Prostate gland (tissue), 2 donors: ENCODE measurements at regions not wholly inside any gene's neighbourhood (a gene's known extent, or its start where the extent isn't known, plus 50 kb on each side); places are given as distances from the start of the nearest gene placed in this dataset.

Source experiments
- DNase-seq: peaks from one replicate; pipeline ENCODE4 v3.0.0-alpha.2; 2019; ENCODE audit warnings: low spot score
- H3K27ac ChIP-seq, 2 donors: fragments of 200-600 bp; sonication (generic); 2 replicates each; pipeline ENCODE4 v1.5.1; 2017 to 2019
- H3K27me3 ChIP-seq: fragments of 200-600 bp; sonication (generic); replicated peaks from 2 replicates; pipeline ENCODE4 v1.5.1; 2019; ENCODE audit not compliant: insufficient read depth
- H3K36me3 ChIP-seq, 2 donors: fragments of 200-600 bp; sonication (generic); 1 replicate in 1 of 2; 2 replicates in 1 of 2; pipeline versions ENCODE4 v1.5.1 to v1.8.1; 2017 to 2019
- H3K4me1 ChIP-seq: fragments of 200-600 bp; sonication (generic); replicated peaks from 2 replicates; pipeline ENCODE4 v1.5.1; 2019
- H3K4me3 ChIP-seq, 2 donors: fragments of 200-600 bp; sonication (generic); 2 replicates each; pipeline ENCODE4 v1.5.1; 2017 to 2019
- H3K9me3 ChIP-seq: fragments of 200-600 bp; sonication (generic); 2 replicates; pipeline ENCODE4 v1.5.1; 2017
- CTCF ChIP-seq, 4 experiments: fragments of 200-600 bp in 2 of 4; fragments of 450-650 bp in 2 of 4; sonication (generic) in 2 of 4; IDR thresholded peaks; 1 replicate in 3 of 4; 2 replicates in 1 of 4; pipeline ENCODE4 v1.5.1; 2016 to 2019; ENCODE audit warnings: antibody characterized with exemption in 4 of 4, mild to moderate bottlenecking in 2 of 4, moderate library complexity in 2 of 4
- POLR2A ChIP-seq: fragments of 450-650 bp; IDR thresholded peaks from one replicate; pipeline ENCODE4 v1.6.1; 2016; ENCODE audit warnings: antibody characterized with exemption, mild to moderate bottlenecking
- POLR2AphosphoS5 ChIP-seq: sonication (generic); formaldehyde crosslinking; IDR thresholded peaks from one replicate; pipeline ENCODE4 v1.6.1; 2017; ENCODE audit warnings: antibody characterized with exemption
- WGBS: methylation state at CpG from one replicate; pipeline ENCODE4 v1.1.5; 2018; 5-methylcytosine and 5-hydroxymethylcytosine counted together
- intact Hi-C: fragments of 100-400 bp; cut with DNase I; formaldehyde crosslinking; loops from one replicate; pipeline ENCODE4 v1.14.2; 2022

- no peaks in the 10 kb centered on the region for H3K36me3 ChIP-seq
- WGBS, result 51% methylated on average over 4 of the region's 4 CpGs
- no peaks in the 10 kb centered on the region for H3K4me1 ChIP-seq
- no peaks in the 10 kb centered on the region for H3K9me3 ChIP-seq
- H3K27ac ChIP-seq, result no peak overlapping the region
- intact Hi-C loops, result no loop called here
- DNase-seq, result no peak
- no peaks in the 10 kb centered on the region for H3K27me3 ChIP-seq
- TF ChIP-seq CTCF (IDR thresholded peaks at IDR 0.05), result no peak
- no peak for TF ChIP-seq POLR2AphosphoS5
- TF ChIP-seq POLR2A, result no peak
- H3K4me3 ChIP-seq, result no peak overlapping the region
Measured at GRCh38 chr16:54336631-54337204, 50.1 kb upstream of the IRX3 start.
